B cell (primary cell): ENCODE measurements at regions not wholly inside any gene's neighbourhood (a gene's known extent, or its start where the extent isn't known, plus 50 kb on each side); places are given as distances from the start of the nearest gene placed in this dataset.

Experiments used
- ATAC-seq: fragments of 200-7000 bp; cut with Tn5 transposase; one replicate; pipeline ENCODE4 v1.10.0; 2021; ENCODE audit warnings: low read depth, mild to moderate bottlenecking, moderate number of reproducible peaks, moderate library complexity
- CTCF ChIA-PET: fragments of 350-600 bp; sonication (Branson Sonifier 250); formaldehyde crosslinking; loops from one replicate; lab custom pipeline; 2021; ENCODE audit warnings: antibody characterized with exemption, inconsistent platforms; lab: Charles Lee
- POLR2A ChIA-PET: fragments of 350-600 bp; sonication (Branson Sonifier 250); formaldehyde crosslinking; loops from one replicate; lab custom pipeline; 2021; ENCODE audit warnings: antibody characterized with exemption; lab: Charles Lee
- DNase-seq: peaks from one replicate; pipeline ENCODE4 v3.0.0; 2013
- H2AFZ ChIP-seq: 2 replicates; pipeline ENCODE4 v1.6.1; 2012; ENCODE audit warnings: mild to moderate bottlenecking, low read depth, low read length; ENCODE audit not compliant: insufficient read depth, poor library complexity, severe bottlenecking
- H3K27ac ChIP-seq, 2 donors: 1 replicate in 1 of 2; 2 replicates in 1 of 2; pipeline ENCODE4 v1.5.1; 2012 to 2013; ENCODE audit warnings: low read length in 2 of 2, mild to moderate bottlenecking in 2 of 2, moderate library complexity in 1 of 2
- H3K27me3 ChIP-seq, 4 experiments: fragments of 200-600 bp in 1 of 4; sonication (generic) in 1 of 4; replicated peaks in 1 of 4; 1 replicate in 2 of 4; 2 replicates in 2 of 4; pipeline versions ENCODE4 v1.6.1 to v1.7.0; 2013 to 2016; ENCODE audit warnings: low read length in 3 of 4, mild to moderate bottlenecking in 2 of 4, mixed read lengths in 1 of 4, moderate library complexity in 1 of 4; ENCODE audit not compliant: insufficient read depth in 4 of 4, control insufficient read depth in 3 of 4; ENCODE audit errors: control extremely low read depth in 1 of 4
- H3K36me3 ChIP-seq, 2 experiments: replicated peaks in 1 of 2; 1 replicate in 1 of 2; 2 replicates in 1 of 2; pipeline versions ENCODE4 v1.6.1 to v1.7.1; 2013; ENCODE audit warnings: low read length in 1 of 2; ENCODE audit not compliant: insufficient read depth in 2 of 2, control insufficient read depth in 1 of 2; ENCODE audit errors: control extremely low read depth in 1 of 2, extremely low read depth in 1 of 2
- H3K4me1 ChIP-seq, 2 donors: fragments of 200-600 bp in 1 of 2; sonication (generic) in 1 of 2; 1 replicate in 1 of 2; 2 replicates in 1 of 2; pipeline versions ENCODE4 v1.5.1 to v1.6.1; 2013 to 2017; ENCODE audit warnings: low read length in 2 of 2; ENCODE audit not compliant: control insufficient read depth in 2 of 2, insufficient read depth in 2 of 2
- H3K4me2 ChIP-seq: replicated peaks from 2 replicates; pipeline ENCODE3; 2012; ENCODE audit warnings: mild to moderate bottlenecking, low read depth, low read length; ENCODE audit not compliant: poor library complexity, severe bottlenecking
- H3K4me3 ChIP-seq, 5 experiments: fragments of 200-600 bp in 1 of 5; sonication (generic) in 1 of 5; 1 replicate in 3 of 5; 2 replicates in 2 of 5; pipeline versions ENCODE4 v1.5.1 to v1.7.0; 2011 to 2016; ENCODE audit warnings: low read length in 4 of 5, mild to moderate bottlenecking in 4 of 5, low read depth in 2 of 5, control low read depth in 1 of 5, moderate library complexity in 1 of 5; ENCODE audit not compliant: insufficient read depth in 1 of 5; ENCODE audit errors: control extremely low read depth in 1 of 5, extremely low read depth in 1 of 5
- H3K79me2 ChIP-seq: fragments of 200-600 bp; sonication (generic); one replicate; pipeline ENCODE4 v1.6.0; 2016; ENCODE audit warnings: low read length; ENCODE audit not compliant: control insufficient read depth, insufficient read depth
- H3K9ac ChIP-seq: fragments of 200-600 bp; sonication (generic); 2 replicates; pipeline ENCODE4 v1.6.1; 2017; ENCODE audit warnings: mild to moderate bottlenecking, low read length, moderate library complexity
- H3K9me3 ChIP-seq, 3 donors: one replicate each; pipeline versions ENCODE4 v1.6.1 to v1.7.1; 2013; ENCODE audit warnings: low read length in 2 of 3; ENCODE audit not compliant: control insufficient read depth in 2 of 3, insufficient read depth in 1 of 3; ENCODE audit errors: control extremely low read depth in 1 of 3
- H4K20me1 ChIP-seq: 2 replicates; pipeline ENCODE4 v1.6.0; 2012; ENCODE audit warnings: mild to moderate bottlenecking, low read length; ENCODE audit not compliant: insufficient read depth, control insufficient read depth, poor library complexity, severe bottlenecking
- H3K27ac Mint-ChIP-seq: one replicate; pipeline ENCODE4 v1.8.0; 2021; ENCODE audit warnings: mixed read lengths
- H3K27me3 Mint-ChIP-seq: one replicate; pipeline ENCODE4 v1.8.0; 2021; ENCODE audit warnings: mixed read lengths
- H3K4me1 Mint-ChIP-seq: one replicate; pipeline ENCODE4 v1.8.0; 2021; ENCODE audit warnings: mixed read lengths
- H3K4me3 Mint-ChIP-seq: one replicate; pipeline ENCODE4 v1.8.0; 2021; ENCODE audit warnings: mixed read lengths
- H3K9me3 Mint-ChIP-seq: one replicate; pipeline ENCODE4 v1.8.0; 2022; ENCODE audit warnings: mixed read lengths; ENCODE audit not compliant: insufficient read depth
- EZH2 ChIP-seq: IDR thresholded peaks from 2 replicates; pipeline ENCODE4 v1.6.1; 2012; ENCODE audit warnings: borderline replicate concordance, low read depth, mild to moderate bottlenecking, moderate library complexity, low read length; ENCODE audit not compliant: insufficient read depth, poor library complexity, severe bottlenecking
- WGBS: methylation state at CpG from one replicate; pipeline ENCODE4 v1.1.5; 2013; ENCODE audit warnings: missing lambda C conversion rate; ENCODE audit not compliant: insufficient coverage; 5-methylcytosine and 5-hydroxymethylcytosine counted together
- intact Hi-C: fragments of 100-400 bp; cut with micrococcal nuclease; formaldehyde crosslinking; loops from one replicate; pipeline ENCODE4 v1.10.0; 2022
- TF ChIP-seq, protein P1 (sequence below): fragments of 200-600 bp; IDR thresholded peaks from one replicate; pipeline ENCODE4 v1.8.0; 2022; ENCODE audit warnings: antibody characterized with exemption, mild to moderate bottlenecking

DNA sequence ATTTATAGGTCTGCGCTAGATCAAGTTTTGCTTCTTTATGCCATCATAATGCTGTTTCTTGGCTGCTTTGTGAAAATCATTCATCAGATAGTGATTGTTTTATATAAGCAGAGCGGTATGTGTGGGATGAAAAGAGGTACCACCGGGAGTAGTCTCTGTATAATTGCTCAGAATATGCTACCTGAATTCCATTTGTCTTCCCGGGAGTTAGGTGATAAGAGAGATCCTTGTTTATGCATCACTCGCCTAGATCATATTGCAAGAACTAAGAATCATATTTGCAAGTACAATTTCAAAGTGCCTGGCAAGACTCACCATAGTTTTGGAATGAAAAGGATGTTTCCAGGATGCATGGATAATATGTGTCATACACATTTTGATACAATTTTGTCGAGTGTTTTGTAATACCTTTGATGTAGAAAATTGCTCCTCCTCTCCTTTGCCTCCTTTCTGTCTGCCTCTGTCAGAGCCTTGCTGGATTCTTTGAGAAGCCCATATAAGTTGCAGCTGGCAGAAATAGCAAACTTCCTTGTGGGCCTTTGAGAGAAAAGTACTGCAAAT is 1306.0 kb upstream of the SLC10A2 start:
- no peak overlapping the region for H2AFZ ChIP-seq
- H3K27me3 Mint-ChIP-seq = no peaks in the 10 kb centered on the region
- H3K4me3 ChIP-seq = no peak overlapping the region
- ChIA-PET POLR2A (no interaction called here), CTCF (no interaction called here)
- no peaks in the 10 kb centered on the region for H3K4me1 Mint-ChIP-seq
- H3K9me3 ChIP-seq = peaks cover 0 to 3% (median 0%) of the 10 kb centered on the region in 3 donors
- H3K27me3 ChIP-seq = no peaks in the 10 kb centered on the region
- no peaks in the 10 kb centered on the region for H3K79me2 ChIP-seq
- intact Hi-C loops = no loop called here
- WGBS = 100% methylated on average over 2 of the region's 6 CpGs
- no peak for TF ChIP-seq EZH2
- TF ChIP-seq, protein P1, sequence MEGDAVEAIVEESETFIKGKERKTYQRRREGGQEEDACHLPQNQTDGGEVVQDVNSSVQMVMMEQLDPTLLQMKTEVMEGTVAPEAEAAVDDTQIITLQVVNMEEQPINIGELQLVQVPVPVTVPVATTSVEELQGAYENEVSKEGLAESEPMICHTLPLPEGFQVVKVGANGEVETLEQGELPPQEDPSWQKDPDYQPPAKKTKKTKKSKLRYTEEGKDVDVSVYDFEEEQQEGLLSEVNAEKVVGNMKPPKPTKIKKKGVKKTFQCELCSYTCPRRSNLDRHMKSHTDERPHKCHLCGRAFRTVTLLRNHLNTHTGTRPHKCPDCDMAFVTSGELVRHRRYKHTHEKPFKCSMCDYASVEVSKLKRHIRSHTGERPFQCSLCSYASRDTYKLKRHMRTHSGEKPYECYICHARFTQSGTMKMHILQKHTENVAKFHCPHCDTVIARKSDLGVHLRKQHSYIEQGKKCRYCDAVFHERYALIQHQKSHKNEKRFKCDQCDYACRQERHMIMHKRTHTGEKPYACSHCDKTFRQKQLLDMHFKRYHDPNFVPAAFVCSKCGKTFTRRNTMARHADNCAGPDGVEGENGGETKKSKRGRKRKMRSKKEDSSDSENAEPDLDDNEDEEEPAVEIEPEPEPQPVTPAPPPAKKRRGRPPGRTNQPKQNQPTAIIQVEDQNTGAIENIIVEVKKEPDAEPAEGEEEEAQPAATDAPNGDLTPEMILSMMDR = no peak
- DNase-seq (no peak), ATAC-seq (no peak)
- H3K4me1 ChIP-seq = no peaks in the 10 kb centered on the region
- H3K4me2 ChIP-seq = no peak overlapping the region
- no peak overlapping the region for H3K9ac ChIP-seq
- no peak overlapping the region for H3K4me3 Mint-ChIP-seq
- no peaks in the 10 kb centered on the region for H3K36me3 ChIP-seq
- H3K27ac ChIP-seq = no peak overlapping the region
- no peaks in the 10 kb centered on the region for H3K9me3 Mint-ChIP-seq
- H4K20me1 ChIP-seq = no peaks in the 10 kb centered on the region
- no peak overlapping the region for H3K27ac Mint-ChIP-seq

DNA sequence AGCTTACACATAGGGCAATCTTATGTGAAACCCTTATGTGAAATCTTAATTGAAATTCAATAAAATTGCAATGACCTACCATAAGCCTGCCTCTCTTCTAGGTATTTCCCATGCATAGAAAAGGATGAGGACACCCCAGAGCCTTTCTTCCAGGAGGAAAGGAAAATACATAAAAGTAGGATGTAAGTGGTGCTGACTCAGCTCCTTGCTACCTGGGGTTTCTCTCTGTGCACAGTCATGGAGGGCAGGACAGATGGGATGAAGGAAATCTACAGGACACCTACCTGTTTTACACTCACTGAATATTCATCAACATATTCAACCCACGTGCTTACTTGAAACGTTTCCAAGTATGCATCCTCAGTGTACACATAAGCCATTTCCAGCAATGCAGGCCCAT is 1299.2 kb upstream of the SLC10A2 start:
- Histone ChIP-seq H3K4me2 (no peak overlapping the region), H3K4me1 (no peaks in the 10 kb centered on the region), H3K79me2 (no peaks in the 10 kb centered on the region), H3K36me3 (no peaks in the 10 kb centered on the region), H4K20me1 (no peaks in the 10 kb centered on the region), H3K9me3 (no peaks in the 10 kb centered on the region), H3K27me3 (no peaks in the 10 kb centered on the region), H2AFZ (no peak overlapping the region), H3K4me3 (no peak overlapping the region), H3K9ac (no peak overlapping the region), H3K27ac (no peak overlapping the region)
- ChIA-PET CTCF (no interaction called here), POLR2A (no interaction called here)
- no peaks in the 10 kb centered on the region for H3K9me3 Mint-ChIP-seq
- no peak for ATAC-seq
- no peaks in the 10 kb centered on the region for H3K4me1 Mint-ChIP-seq
- no peak overlapping the region for H3K27ac Mint-ChIP-seq
- DNase-seq = no peak
- H3K27me3 Mint-ChIP-seq = no peaks in the 10 kb centered on the region
- WGBS = 92% methylated on average over 2 of the region's 2 CpGs
- intact Hi-C loops = no loop called here
- TF ChIP-seq, protein P1 = no peak
- TF ChIP-seq EZH2 = no peak
- H3K4me3 Mint-ChIP-seq = no peak overlapping the region
